22Rv1 (cell line): ENCODE measurements at regions not wholly inside any gene's neighbourhood (a gene's known extent, or its start where the extent isn't known, plus 50 kb on each side); places are given as distances from the start of the nearest gene placed in this dataset.

Experiments
- H3K27ac ChIP-seq: fragments of 450-650 bp; 2 replicates; pipeline ENCODE4 v1.5.1; 2017
- ZFX ChIP-seq: fragments of 450-650 bp; IDR thresholded peaks from 2 replicates; pipeline ENCODE4 v1.6.1; 2017; ENCODE audit warnings: antibody characterized with exemption, borderline replicate concordance
- TF ChIP-seq, protein P1 (sequence below): fragments of 450-650 bp; IDR thresholded peaks from 2 replicates; pipeline ENCODE4 v1.5.1; 2017; ENCODE audit warnings: mild to moderate bottlenecking

DNA sequence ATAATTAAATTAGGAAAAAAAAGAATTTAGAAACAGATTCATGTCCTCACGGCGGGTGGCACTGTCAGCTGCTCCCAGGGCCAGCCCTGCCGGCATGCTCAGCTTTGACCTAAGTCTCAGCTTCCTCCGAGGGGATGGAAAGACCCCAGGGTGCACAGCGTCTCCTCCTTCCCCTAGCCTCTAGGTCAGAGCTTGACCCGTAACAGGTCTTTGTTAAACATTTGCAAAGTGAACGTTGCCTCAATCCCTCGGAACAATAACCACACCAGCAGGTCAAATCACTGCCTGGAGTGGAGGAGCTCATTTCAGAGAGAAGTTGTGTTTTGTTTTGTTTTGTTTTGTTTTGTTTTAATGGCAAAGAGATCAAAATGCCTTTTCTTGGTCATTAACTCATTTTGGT lies 171.3 kb downstream of the TMEM18 start:
- TF ChIP-seq, protein P1, sequence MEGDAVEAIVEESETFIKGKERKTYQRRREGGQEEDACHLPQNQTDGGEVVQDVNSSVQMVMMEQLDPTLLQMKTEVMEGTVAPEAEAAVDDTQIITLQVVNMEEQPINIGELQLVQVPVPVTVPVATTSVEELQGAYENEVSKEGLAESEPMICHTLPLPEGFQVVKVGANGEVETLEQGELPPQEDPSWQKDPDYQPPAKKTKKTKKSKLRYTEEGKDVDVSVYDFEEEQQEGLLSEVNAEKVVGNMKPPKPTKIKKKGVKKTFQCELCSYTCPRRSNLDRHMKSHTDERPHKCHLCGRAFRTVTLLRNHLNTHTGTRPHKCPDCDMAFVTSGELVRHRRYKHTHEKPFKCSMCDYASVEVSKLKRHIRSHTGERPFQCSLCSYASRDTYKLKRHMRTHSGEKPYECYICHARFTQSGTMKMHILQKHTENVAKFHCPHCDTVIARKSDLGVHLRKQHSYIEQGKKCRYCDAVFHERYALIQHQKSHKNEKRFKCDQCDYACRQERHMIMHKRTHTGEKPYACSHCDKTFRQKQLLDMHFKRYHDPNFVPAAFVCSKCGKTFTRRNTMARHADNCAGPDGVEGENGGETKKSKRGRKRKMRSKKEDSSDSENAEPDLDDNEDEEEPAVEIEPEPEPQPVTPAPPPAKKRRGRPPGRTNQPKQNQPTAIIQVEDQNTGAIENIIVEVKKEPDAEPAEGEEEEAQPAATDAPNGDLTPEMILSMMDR, result no peak
- no peak for TF ChIP-seq ZFX
- H3K27ac ChIP-seq, result no peak overlapping the region

DNA sequence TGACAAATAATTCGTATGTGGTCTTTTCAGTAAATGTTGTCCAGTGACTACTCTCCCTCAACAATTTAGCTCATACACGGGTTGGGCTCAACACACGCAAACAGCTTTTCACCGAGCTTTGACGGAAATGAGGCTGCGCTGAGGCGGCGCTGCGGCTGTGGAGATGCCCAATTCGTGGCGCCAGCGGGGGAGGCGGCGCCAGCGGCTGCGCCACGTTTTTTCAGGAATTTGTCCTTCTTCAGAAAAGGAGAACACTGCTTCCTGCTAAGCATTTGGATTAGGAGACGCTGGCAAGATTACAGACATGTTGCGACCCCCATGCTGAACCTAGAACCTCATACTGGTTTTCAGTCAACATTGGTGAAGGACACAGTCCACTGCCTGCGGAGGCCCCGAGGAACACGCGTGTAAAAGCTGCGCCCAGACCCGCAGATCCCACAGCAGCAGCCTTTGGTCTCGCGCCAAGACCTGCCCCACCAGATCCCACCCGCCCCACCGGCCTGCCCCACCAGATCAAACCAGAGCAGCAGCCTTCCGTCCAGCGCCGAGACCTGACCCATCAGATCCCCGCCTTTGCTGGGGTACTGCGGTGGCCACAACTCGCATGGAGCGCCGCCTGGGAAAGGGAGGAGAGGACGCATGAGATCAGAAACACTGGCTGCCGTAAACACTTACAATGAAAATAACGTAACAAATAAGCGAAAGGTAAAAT lies 173.8 kb downstream of the TMEM18 start:
- TF ChIP-seq, protein P1, result no peak
- TF ChIP-seq ZFX, result no peak
- no peak overlapping the region for H3K27ac ChIP-seq

DNA sequence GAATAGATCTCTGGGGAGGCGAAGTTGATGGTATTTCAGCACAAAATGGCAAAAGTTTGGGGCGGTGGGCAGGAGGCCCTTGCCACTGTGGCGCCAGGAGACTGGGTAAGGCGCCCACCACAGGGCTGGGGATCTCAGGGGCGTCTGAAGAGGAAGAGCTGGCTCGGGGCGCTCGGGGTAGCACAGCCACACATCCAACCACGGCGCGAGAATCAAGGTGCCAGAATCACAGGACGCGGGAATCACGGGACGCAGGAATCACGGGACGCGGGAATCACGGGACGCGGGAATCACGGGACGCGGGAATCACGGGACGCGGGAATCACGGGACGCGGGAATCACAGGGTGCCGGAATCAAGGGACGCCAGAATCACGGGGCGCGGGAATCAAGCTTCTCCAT lies 174.4 kb downstream of the TMEM18 start:
- H3K27ac ChIP-seq, result no peak overlapping the region
- no peak for TF ChIP-seq ZFX
- TF ChIP-seq, protein P1, result no peak

DNA sequence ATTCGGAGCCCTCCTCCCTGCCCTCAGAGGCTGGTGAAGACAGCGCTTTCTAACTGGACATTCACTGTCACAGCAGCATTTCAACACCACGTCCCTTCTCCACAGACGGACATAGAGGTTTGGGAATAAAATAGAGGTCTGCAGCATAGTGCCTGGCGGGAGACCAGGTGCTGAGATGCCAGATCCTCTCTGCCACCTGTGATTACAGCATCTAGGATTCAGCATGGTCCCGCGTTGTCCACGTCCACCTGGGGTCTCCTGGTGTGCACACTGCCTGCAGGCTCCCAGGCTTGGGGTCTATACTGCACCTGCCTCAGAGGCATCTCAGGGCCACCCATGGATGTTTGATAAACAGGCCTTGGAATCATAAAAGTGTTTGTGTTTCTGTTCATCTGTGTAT lies 175.5 kb downstream of the TMEM18 start:
- no peak overlapping the region for H3K27ac ChIP-seq
- TF ChIP-seq ZFX, result no peak
- TF ChIP-seq, protein P1, result no peak

DNA sequence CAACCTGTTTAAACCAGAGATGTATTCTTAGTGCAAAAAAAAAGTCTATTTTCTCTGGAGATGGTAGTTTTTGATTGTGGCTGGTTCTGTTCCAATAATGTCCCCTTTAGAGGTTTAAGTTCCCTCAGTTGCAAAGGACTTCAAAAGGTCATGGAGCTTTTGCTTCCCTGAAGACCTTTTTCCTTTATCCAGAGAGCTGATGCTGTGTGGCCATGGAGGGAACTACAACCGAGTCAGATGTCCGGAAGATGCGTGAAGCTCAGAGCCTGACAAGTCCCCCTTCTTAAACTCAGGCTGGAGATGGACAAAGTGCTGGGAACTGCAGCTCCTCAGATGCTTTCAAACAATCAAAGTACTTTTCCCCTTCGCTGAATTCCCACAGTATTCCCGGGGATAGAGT lies 176.1 kb downstream of the TMEM18 start:
- TF ChIP-seq ZFX, result no peak
- TF ChIP-seq, protein P1, result no peak; the same call in 1 of the 2 replicates
- no peak overlapping the region for H3K27ac ChIP-seq

DNA sequence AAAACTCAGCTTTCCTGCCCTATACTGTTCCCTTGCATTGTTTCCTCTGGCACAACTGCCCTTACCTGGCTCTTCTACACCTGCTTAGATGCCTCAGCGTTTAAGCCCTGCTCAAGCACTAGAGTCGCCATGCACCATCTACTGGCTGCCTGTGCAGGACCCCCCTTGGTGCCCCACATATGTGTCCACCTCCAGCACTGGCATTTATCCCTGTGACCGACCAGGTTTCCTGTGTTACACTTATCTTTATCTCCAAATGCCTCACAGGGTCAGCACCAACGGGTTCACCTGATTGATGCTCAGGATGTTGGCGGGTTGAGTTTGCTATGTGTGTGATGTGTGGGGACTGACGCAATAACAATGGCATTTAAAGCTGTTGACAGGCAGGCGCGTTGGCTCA lies 177.5 kb downstream of the TMEM18 start:
- TF ChIP-seq, protein P1, result no peak
- no peak for TF ChIP-seq ZFX
- H3K27ac ChIP-seq, result no peak overlapping the region

DNA sequence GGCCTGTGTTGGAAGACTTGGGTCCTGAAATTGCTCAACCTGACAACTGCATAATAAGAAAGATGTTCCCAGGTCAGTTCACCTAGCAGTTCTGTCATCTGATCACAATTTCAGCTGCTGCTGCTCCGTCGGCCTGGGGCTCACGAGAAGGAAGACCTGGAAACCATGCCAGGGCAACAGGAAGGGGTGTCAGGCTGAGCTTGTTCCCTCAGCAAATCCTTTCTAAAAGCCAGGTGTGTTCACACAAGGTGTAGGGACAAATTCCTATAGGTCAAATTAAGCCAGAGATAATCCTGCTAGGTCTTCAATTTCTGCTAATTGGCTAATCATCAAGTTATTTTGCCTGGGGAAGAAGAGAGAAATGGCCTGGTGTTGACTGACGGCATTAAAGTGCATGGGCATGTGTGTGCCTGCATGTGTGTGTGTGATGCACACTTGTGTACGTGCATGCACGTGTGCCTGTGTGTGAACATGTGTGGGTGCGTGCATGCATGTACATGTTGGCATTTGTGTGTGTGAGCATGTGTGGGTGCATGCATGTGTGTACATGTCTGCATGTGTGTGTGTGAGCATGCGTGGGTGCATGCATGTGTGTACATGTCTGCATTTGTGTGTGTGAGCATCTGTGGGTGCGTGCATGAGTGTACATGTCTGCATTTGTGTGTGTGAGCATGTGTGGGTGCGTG lies 178.6 kb downstream of the TMEM18 start:
- no peak overlapping the region for H3K27ac ChIP-seq
- TF ChIP-seq, protein P1, result no peak
- TF ChIP-seq ZFX, result no peak
